ENCODE measurements at regions not wholly inside any gene's neighbourhood (a gene's known extent, or its start where the extent isn't known, plus 50 kb on each side); places are given as distances from the start of the nearest gene placed in this dataset.
"Not testable (repeated sequence)": the region's sequence is repeated elsewhere in the genome, so short reads cannot be mapped to it uniquely, and the experiment has no call there.

- peaks cover 5% of the 10 kb centered on the region for H3K9me3 Mint-ChIP-seq (ENCODE audit: low read depth)
- DNase-seq (no peak), ATAC-seq (no peak)
- CTCF ChIA-PET, result interaction anchor here (0.7 kb wide), 1 partner anchor 29 kb away, joined by 3 read pairs; no protein-coding TSS in a partner anchor
- H3K4me3 Mint-ChIP-seq, result no peak overlapping the region
- H3K36me3 Mint-ChIP-seq (ENCODE audit: low read depth), result no peaks in the 10 kb centered on the region
- H3K4me1 Mint-ChIP-seq, result no peaks in the 10 kb centered on the region
- H3K27me3 Mint-ChIP-seq, result no peaks in the 10 kb centered on the region
- intact Hi-C loops (cut with DNase I, micrococcal nuclease), result no loop called here
- no peak overlapping the region for H3K27ac Mint-ChIP-seq
- POLR2A ChIA-PET, result no interaction called here
These were observed 389.1 kb upstream of the SGO1 start for GRCh38 chr3:20575146-20575545.

GRCh38 chr3:20574746-20575145 lies 388.7 kb upstream of the SGO1 start:
- Mint-ChIP-seq H3K27ac (no peak overlapping the region), H3K9me3 (ENCODE audit: low read depth) (peaks cover 5% of the 10 kb centered on the region), H3K27me3 (no peaks in the 10 kb centered on the region), H3K36me3 (ENCODE audit: low read depth) (no peaks in the 10 kb centered on the region), H3K4me1 (no peaks in the 10 kb centered on the region), H3K4me3 (no peak overlapping the region)
- DNase-seq (no peak), ATAC-seq (no peak)
- ChIA-PET CTCF (interaction anchor here (0.7 kb wide), 1 partner anchor 29 kb away, joined by 3 read pairs; no protein-coding TSS in a partner anchor), POLR2A (no interaction called here)
- intact Hi-C loops (cut with DNase I, micrococcal nuclease), result no loop called here

- ATAC-seq, result no peak
- Mint-ChIP-seq H3K4me3 (no peak overlapping the region), H3K27me3 (no peaks in the 10 kb centered on the region), H3K36me3 (ENCODE audit: low read depth) (no peaks in the 10 kb centered on the region), H3K4me1 (no peaks in the 10 kb centered on the region), H3K27ac (no peak overlapping the region), H3K9me3 (ENCODE audit: low read depth) (peaks cover 5% of the 10 kb centered on the region)
- ChIA-PET CTCF (no interaction called here), POLR2A (no interaction called here)
- DNase-seq, result no peak
- intact Hi-C loops (cut with DNase I, micrococcal nuclease), result no loop called here
These were observed 387.2 kb upstream of the SGO1 start for GRCh38 chr3:20573175-20573574.

- ATAC-seq, result no peak
- DNase-seq, result no peak
- Mint-ChIP-seq H3K36me3 (ENCODE audit: low read depth) (no peaks in the 10 kb centered on the region), H3K4me3 (no peak overlapping the region), H3K27ac (no peak overlapping the region), H3K27me3 (no peaks in the 10 kb centered on the region), H3K4me1 (no peaks in the 10 kb centered on the region), H3K9me3 (ENCODE audit: low read depth) (peaks cover 5% of the 10 kb centered on the region)
- ChIA-PET CTCF (no interaction called here), POLR2A (no interaction called here)
- intact Hi-C loops (cut with DNase I, micrococcal nuclease), result no loop called here
These were observed 386.5 kb upstream of the SGO1 start for GRCh38 chr3:20572473-20572872.

GRCh38 chr3:20569310-20569709 lies 383.3 kb upstream of the SGO1 start:
- intact Hi-C loops (cut with DNase I, micrococcal nuclease), result no loop called here
- POLR2A ChIA-PET, result no interaction called here
- no peak for DNase-seq

GRCh38 chr3:20564966-20565365 lies 379.0 kb upstream of the SGO1 start:
- H3K4me1 Mint-ChIP-seq, result no peaks in the 10 kb centered on the region
- H3K27me3 Mint-ChIP-seq, result no peaks in the 10 kb centered on the region
- no peak overlapping the region for H3K4me3 Mint-ChIP-seq
- H3K27ac Mint-ChIP-seq, result no peak overlapping the region
- CTCF ChIA-PET, result no interaction called here
- POLR2A ChIA-PET, result no interaction called here
- peaks cover 3% of the 10 kb centered on the region for H3K9me3 Mint-ChIP-seq (ENCODE audit: low read depth)
- intact Hi-C loops (cut with DNase I, micrococcal nuclease), result no loop called here
- DNase-seq (no peak), ATAC-seq (no peak)
- no peaks in the 10 kb centered on the region for H3K36me3 Mint-ChIP-seq (ENCODE audit: low read depth)

More at GRCh38 chr3:20569310-20569709, 383.3 kb upstream of the SGO1 start:
- ATAC-seq, result no peak
- H3K27ac Mint-ChIP-seq, result no peak overlapping the region
- H3K4me1 Mint-ChIP-seq, result no peaks in the 10 kb centered on the region
- H3K9me3 Mint-ChIP-seq (ENCODE audit: low read depth), result peaks cover 3% of the 10 kb centered on the region
- H3K27me3 Mint-ChIP-seq, result no peaks in the 10 kb centered on the region
- no peak overlapping the region for H3K4me3 Mint-ChIP-seq
- CTCF ChIA-PET, result no interaction called here
- no peaks in the 10 kb centered on the region for H3K36me3 Mint-ChIP-seq (ENCODE audit: low read depth)

- POLR2A ChIA-PET, result no interaction called here
- Mint-ChIP-seq H3K9me3 (ENCODE audit: low read depth) (peaks cover 6% of the 10 kb centered on the region), H3K4me3 (no peak overlapping the region), H3K36me3 (ENCODE audit: low read depth) (no peaks in the 10 kb centered on the region), H3K27ac (no peak overlapping the region), H3K4me1 (no peaks in the 10 kb centered on the region), H3K27me3 (no peaks in the 10 kb centered on the region)
- DNase-seq, result no peak
- ATAC-seq, result no peak
- intact Hi-C loops (cut with DNase I, micrococcal nuclease), result no loop called here
- CTCF ChIA-PET, result no interaction called here
These were observed 378.0 kb upstream of the SGO1 start for GRCh38 chr3:20563985-20564384.

GRCh38 chr3:20563251-20563650 lies 377.2 kb upstream of the SGO1 start:
- H3K36me3 Mint-ChIP-seq (ENCODE audit: low read depth), result no peaks in the 10 kb centered on the region
- no peak for ATAC-seq
- intact Hi-C loops (cut with DNase I, micrococcal nuclease), result no loop called here
- H3K9me3 Mint-ChIP-seq (ENCODE audit: low read depth), result peaks cover 6% of the 10 kb centered on the region
- POLR2A ChIA-PET, result no interaction called here
- H3K27me3 Mint-ChIP-seq, result no peaks in the 10 kb centered on the region
- CTCF ChIA-PET, result no interaction called here
- DNase-seq, result no peak
- no peak overlapping the region for H3K27ac Mint-ChIP-seq
- no peak overlapping the region for H3K4me3 Mint-ChIP-seq
- H3K4me1 Mint-ChIP-seq, result no peaks in the 10 kb centered on the region

- ATAC-seq, result no peak
- ChIA-PET POLR2A (no interaction called here), CTCF (no interaction called here)
- no peak overlapping the region for H3K4me3 Mint-ChIP-seq
- H3K4me1 Mint-ChIP-seq, result no peaks in the 10 kb centered on the region
- no peak overlapping the region for H3K27ac Mint-ChIP-seq
- intact Hi-C loops (cut with DNase I, micrococcal nuclease), result no loop called here
- DNase-seq, result no peak
- no peaks in the 10 kb centered on the region for H3K27me3 Mint-ChIP-seq
- no peaks in the 10 kb centered on the region for H3K36me3 Mint-ChIP-seq (ENCODE audit: low read depth)
- H3K9me3 Mint-ChIP-seq (ENCODE audit: low read depth), result peaks cover 6% of the 10 kb centered on the region
These were observed 375.2 kb upstream of the SGO1 start for GRCh38 chr3:20561166-20561565.

- H3K4me3 Mint-ChIP-seq; H3K27me3 Mint-ChIP-seq; ATAC-seq; H3K27ac Mint-ChIP-seq; POLR2A ChIA-PET; H3K4me1 Mint-ChIP-seq; intact Hi-C loops (cut with DNase I, micrococcal nuclease); DNase-seq; H3K9me3 Mint-ChIP-seq (ENCODE audit: low read depth); CTCF ChIA-PET; H3K36me3 Mint-ChIP-seq (ENCODE audit: low read depth): not testable (repeated sequence)
These were observed 374.4 kb upstream of the SGO1 start for GRCh38 chr3:20560446-20560845.

GRCh38 chr3:20558161-20558560 lies 372.2 kb upstream of the SGO1 start:
- no peak overlapping the region for H3K27ac Mint-ChIP-seq
- POLR2A ChIA-PET, result interaction anchor here (0.7 kb wide), 1 partner anchor 1792 kb away, joined by 5 read pairs; no protein-coding TSS in a partner anchor
- peaks cover 6% of the 10 kb centered on the region for H3K9me3 Mint-ChIP-seq (ENCODE audit: low read depth)
- H3K27me3 Mint-ChIP-seq, result no peaks in the 10 kb centered on the region
- DNase-seq, result no peak
- intact Hi-C loops (cut with DNase I, micrococcal nuclease), result no loop called here
- no peaks in the 10 kb centered on the region for H3K36me3 Mint-ChIP-seq (ENCODE audit: low read depth)
- CTCF ChIA-PET, result no interaction called here
- no peaks in the 10 kb centered on the region for H3K4me1 Mint-ChIP-seq
- H3K4me3 Mint-ChIP-seq, result no peak overlapping the region
- no peak for ATAC-seq

- Mint-ChIP-seq H3K4me1 (no peaks in the 10 kb centered on the region), H3K9me3 (ENCODE audit: low read depth) (peaks cover 3% of the 10 kb centered on the region), H3K27me3 (no peaks in the 10 kb centered on the region), H3K27ac (no peak overlapping the region), H3K4me3 (no peak overlapping the region), H3K36me3 (ENCODE audit: low read depth) (no peaks in the 10 kb centered on the region)
- ChIA-PET CTCF (no interaction called here), POLR2A (no interaction called here)
- no peak for DNase-seq
- intact Hi-C loops (cut with DNase I, micrococcal nuclease), result no loop called here
- no peak for ATAC-seq
These were observed 370.7 kb upstream of the SGO1 start for GRCh38 chr3:20556661-20557060.

- no peak overlapping the region for H3K27ac Mint-ChIP-seq
- no peak for ATAC-seq
- no peaks in the 10 kb centered on the region for H3K27me3 Mint-ChIP-seq
- POLR2A ChIA-PET, result no interaction called here
- no peaks in the 10 kb centered on the region for H3K4me1 Mint-ChIP-seq
- CTCF ChIA-PET, result no interaction called here
- peaks cover 7% of the 10 kb centered on the region for H3K9me3 Mint-ChIP-seq (ENCODE audit: low read depth)
- no peak for DNase-seq
- H3K4me3 Mint-ChIP-seq, result no peak overlapping the region
- intact Hi-C loops (cut with DNase I, micrococcal nuclease), result no loop called here
- no peaks in the 10 kb centered on the region for H3K36me3 Mint-ChIP-seq (ENCODE audit: low read depth)
These were observed 366.7 kb upstream of the SGO1 start for GRCh38 chr3:20552605-20553275.
